ENCODE measurements at regions not wholly inside any gene's neighbourhood (a gene's known extent, or its start where the extent isn't known, plus 50 kb on each side); places are given as distances from the start of the nearest gene placed in this dataset.

GRCh38 chr5:36435516-36435915 is 133.8 kb upstream of the RANBP3L start:
- no peak for DNase-seq (ENCODE audit: low spot score in 2 of 2)
- Histone ChIP-seq H3K36me3 (no peaks in the 10 kb centered on the region), H3K27ac (no peak overlapping the region), H3K9me3 (no peaks in the 10 kb centered on the region), H3K27me3 (no peaks in the 10 kb centered on the region), H3K4me1 (no peaks in the 10 kb centered on the region), H3K4me3 (no peak overlapping the region)
- intact Hi-C loops (cut with DNase I; ENCODE audit: low total_unique reads) = no loop called here
- TF ChIP-seq CTCF (IDR thresholded peaks at IDR 0.05) (no peak), POLR2AphosphoS5 (IDR thresholded peaks at IDR 0.05) (no peak), POLR2A (IDR thresholded peaks at IDR 0.05) (no peak)

- DNase-seq (ENCODE audit: low spot score in 2 of 2) = no peak
- Histone ChIP-seq H3K27me3 (no peaks in the 10 kb centered on the region), H3K36me3 (no peaks in the 10 kb centered on the region), H3K27ac (no peak overlapping the region), H3K4me1 (no peaks in the 10 kb centered on the region), H3K4me3 (no peak overlapping the region), H3K9me3 (no peaks in the 10 kb centered on the region)
- intact Hi-C loops (cut with DNase I; ENCODE audit: low total_unique reads) = no loop called here
- TF ChIP-seq CTCF (IDR thresholded peaks at IDR 0.05) (no peak), POLR2A (IDR thresholded peaks at IDR 0.05) (no peak), POLR2AphosphoS5 (IDR thresholded peaks at IDR 0.05) (no peak)
Observed at GRCh38 chr5:36436306-36436705, 134.6 kb upstream of the RANBP3L start.

GRCh38 chr5:36438765-36439561 is 137.3 kb upstream of the RANBP3L start:
- TF ChIP-seq CTCF (IDR thresholded peaks at IDR 0.05) (no peak), POLR2AphosphoS5 (IDR thresholded peaks at IDR 0.05) (no peak), POLR2A (IDR thresholded peaks at IDR 0.05) (no peak)
- no peaks in the 10 kb centered on the region for H3K4me1 ChIP-seq
- no peak overlapping the region for H3K4me3 ChIP-seq
- H3K36me3 ChIP-seq = no peaks in the 10 kb centered on the region
- intact Hi-C loops (cut with DNase I; ENCODE audit: low total_unique reads) = no loop called here
- H3K27ac ChIP-seq = no peak overlapping the region
- H3K9me3 ChIP-seq = no peaks in the 10 kb centered on the region
- DNase-seq (ENCODE audit: low spot score in 2 of 2) = no peak
- H3K27me3 ChIP-seq = no peaks in the 10 kb centered on the region

GRCh38 chr5:36440300-36440699 is 138.6 kb upstream of the RANBP3L start:
- H3K36me3 ChIP-seq = no peaks in the 10 kb centered on the region
- TF ChIP-seq CTCF (IDR thresholded peaks at IDR 0.05) (no peak), POLR2A (IDR thresholded peaks at IDR 0.05) (no peak), POLR2AphosphoS5 (IDR thresholded peaks at IDR 0.05) (no peak)
- H3K4me1 ChIP-seq = no peaks in the 10 kb centered on the region
- DNase-seq (ENCODE audit: low spot score in 2 of 2) = no peak
- H3K27ac ChIP-seq = no peak overlapping the region
- no peaks in the 10 kb centered on the region for H3K27me3 ChIP-seq
- no peak overlapping the region for H3K4me3 ChIP-seq
- intact Hi-C loops (cut with DNase I; ENCODE audit: low total_unique reads) = no loop called here
- H3K9me3 ChIP-seq = no peaks in the 10 kb centered on the region

- Histone ChIP-seq H3K4me1 (no peaks in the 10 kb centered on the region), H3K36me3 (no peaks in the 10 kb centered on the region), H3K9me3 (no peaks in the 10 kb centered on the region), H3K4me3 (no peak overlapping the region), H3K27ac (no peak overlapping the region), H3K27me3 (no peaks in the 10 kb centered on the region)
- DNase-seq (ENCODE audit: low spot score in 2 of 2) = no peak
- intact Hi-C loops (cut with DNase I; ENCODE audit: low total_unique reads) = no loop called here
- TF ChIP-seq POLR2AphosphoS5 (IDR thresholded peaks at IDR 0.05) (no peak), CTCF (IDR thresholded peaks at IDR 0.05) (no peak), POLR2A (IDR thresholded peaks at IDR 0.05) (no peak)
Observed at GRCh38 chr5:36441280-36441679, 139.6 kb upstream of the RANBP3L start.
